SK-N-SH (cell line): ENCODE measurements at regions not wholly inside any gene's neighbourhood (a gene's known extent, or its start where the extent isn't known, plus 50 kb on each side); places are given as distances from the start of the nearest gene placed in this dataset.

ENCODE experiments used
- CTCF ChIA-PET: fragments of 300-600, 350-600 bp; formaldehyde crosslinking; extraction: SDS; loops from one replicate; lab custom pipeline; 2021; lab: Yijun Ruan, JAX
- POLR2A ChIA-PET: fragments of 350-600 bp; sonication (Branson Sonifier 250); formaldehyde crosslinking; extraction: SDS; loops from one replicate; lab custom pipeline; 2020; ENCODE audit warnings: antibody characterized with exemption, inconsistent platforms; lab: Yijun Ruan, JAX
- DNase-seq: peaks from one replicate; pipeline ENCODE4 v3.0.0; 2012
- H2AFZ ChIP-seq: fragments of 200-600 bp; sonication (generic); 2 replicates; pipeline ENCODE4 v1.8.1; 2016; ENCODE audit warnings: antibody characterized with exemption, mild to moderate bottlenecking, low read depth
- H3F3A ChIP-seq: fragments of 200-600 bp; sonication (generic); replicated peaks from 2 replicates; pipeline ENCODE3; 2016; ENCODE audit warnings: antibody characterized with exemption, mild to moderate bottlenecking; ENCODE audit not compliant: insufficient read depth
- H3K27ac ChIP-seq, 2 experiments: fragments of 200-500 bp in 1 of 2; fragments of 200-600 bp in 1 of 2; sonication (Bioruptor generic) in 1 of 2; sonication (generic), shearing (Covaris generic) in 1 of 2; 2 replicates each; pipeline versions ENCODE4 v1.5.1 to v1.6.1; 2014 to 2016; ENCODE audit warnings: low read depth in 2 of 2, inconsistent platforms in 1 of 2, low read length in 1 of 2, mild to moderate bottlenecking in 1 of 2, mixed read lengths in 1 of 2
- H3K27me3 ChIP-seq: fragments of 200-600 bp; sonication (generic), shearing (Covaris generic); 2 replicates; pipeline ENCODE4 v1.6.1; 2016; ENCODE audit warnings: mixed run types; ENCODE audit not compliant: insufficient read depth
- H3K36me3 ChIP-seq, 2 experiments: fragments of 200-500 bp in 1 of 2; fragments of 200-600 bp in 1 of 2; sonication (Bioruptor generic) in 1 of 2; sonication (generic) in 1 of 2; replicated peaks in 1 of 2; 2 replicates each; pipeline versions ENCODE3 to v1.5.1; 2014 to 2016; ENCODE audit warnings: low read length in 1 of 2, mild to moderate bottlenecking in 1 of 2; ENCODE audit not compliant: insufficient read depth in 2 of 2, control insufficient read depth in 1 of 2
- H3K4me1 ChIP-seq, 2 experiments: fragments of 200-500 bp in 1 of 2; fragments of 200-600 bp in 1 of 2; sonication (Bioruptor generic) in 1 of 2; sonication (generic), shearing (Covaris generic) in 1 of 2; 2 replicates each; pipeline versions ENCODE4 v1.5.1 to v1.6.1; 2014 to 2016; ENCODE audit warnings: low read depth in 1 of 2, low read length in 1 of 2, mixed run types in 1 of 2; ENCODE audit not compliant: insufficient read depth in 2 of 2, control insufficient read depth in 1 of 2
- H3K4me2 ChIP-seq: fragments of 200-600 bp; sonication (generic), shearing (Covaris generic); 2 replicates; pipeline ENCODE4 v1.6.1; 2017; ENCODE audit warnings: mixed run types
- H3K4me3 ChIP-seq, 2 experiments: fragments of 200-500 bp in 1 of 2; fragments of 200-600 bp in 1 of 2; sonication (Bioruptor generic) in 1 of 2; sonication (generic), shearing (Covaris generic) in 1 of 2; 2 replicates each; pipeline versions ENCODE4 v1.5.1 to v1.8.1; 2014 to 2016; ENCODE audit warnings: low read depth in 2 of 2, inconsistent platforms in 1 of 2, low read length in 1 of 2, mild to moderate bottlenecking in 1 of 2, mixed read lengths in 1 of 2, moderate library complexity in 1 of 2
- H3K79me2 ChIP-seq: fragments of 200-600 bp; sonication (generic); 2 replicates; pipeline ENCODE4 v1.8.1; 2017; ENCODE audit warnings: mild to moderate bottlenecking; ENCODE audit not compliant: insufficient read depth
- H3K9ac ChIP-seq: fragments of 200-600 bp; sonication (generic); 2 replicates; pipeline ENCODE4 v1.6.1; 2017; ENCODE audit warnings: mixed run types
- H3K9me2 ChIP-seq: fragments of 200-600 bp; sonication (generic); 2 replicates; pipeline ENCODE4 v1.6.1; 2017; ENCODE audit warnings: mixed run types
- H3K9me3 ChIP-seq: fragments of 200-600 bp; sonication (generic); 2 replicates; pipeline ENCODE4 v1.6.1; 2017; ENCODE audit warnings: mixed run types, mild to moderate bottlenecking, moderate library complexity
- H4K20me1 ChIP-seq: fragments of 200-600 bp; sonication (generic); 2 replicates; pipeline ENCODE4 v1.6.1; 2017; ENCODE audit warnings: mild to moderate bottlenecking, mixed run types; ENCODE audit not compliant: insufficient read depth
- CHD2 ChIP-seq: fragments of 150-350 bp; IDR thresholded peaks from 2 replicates; pipeline ENCODE4 v1.6.1; 2018; ENCODE audit warnings: low read length; ENCODE audit not compliant: partially characterized antibody
- EP300 ChIP-seq, 2 experiments: IDR thresholded peaks; 2 replicates each; pipeline versions ENCODE4 v1.4.0 to v1.6.1; 2012; ENCODE audit warnings: borderline replicate concordance in 1 of 2, low read depth in 1 of 2, low read length in 1 of 2
- EZH2phosphoT487 ChIP-seq: fragments of 200-600 bp; sonication (generic); IDR thresholded peaks from 2 replicates; pipeline ENCODE4 v1.6.1; 2017; ENCODE audit warnings: low read depth, mixed run types, mild to moderate bottlenecking, antibody characterized with exemption, moderate library complexity, borderline replicate concordance
- FOXM1 ChIP-seq: IDR thresholded peaks from 2 replicates; pipeline ENCODE4 v1.4.0; 2012; ENCODE audit warnings: low read depth, mild to moderate bottlenecking
- IRF3 ChIP-seq: fragments of 150-350 bp; IDR thresholded peaks from 2 replicates; pipeline ENCODE4 v1.6.1; 2016; ENCODE audit warnings: mild to moderate bottlenecking, low read depth, low read length
- JUND ChIP-seq: IDR thresholded peaks from 2 replicates; pipeline ENCODE4 v1.4.0; 2012
- MEF2A ChIP-seq: IDR thresholded peaks from 2 replicates; pipeline ENCODE4 v1.4.0; 2012; ENCODE audit warnings: low read depth, borderline replicate concordance
- MXI1 ChIP-seq: IDR thresholded peaks from 2 replicates; pipeline ENCODE4 v1.6.1; 2012; ENCODE audit warnings: mild to moderate bottlenecking, low read depth, low read length, improper control_type of control experiment
- RAD21 ChIP-seq: IDR thresholded peaks from 2 replicates; pipeline ENCODE4 v1.6.1; 2012; ENCODE audit warnings: mild to moderate bottlenecking, low read length
- RCOR1 ChIP-seq: fragments of 150-350 bp; IDR thresholded peaks from 2 replicates; pipeline ENCODE4 v1.6.1; 2017; ENCODE audit warnings: antibody characterized with exemption, low read length
- REST ChIP-seq: IDR thresholded peaks from 2 replicates; pipeline ENCODE4 v1.6.1; 2012; ENCODE audit warnings: mild to moderate bottlenecking, low read depth, low read length, moderate library complexity
- RXRA ChIP-seq: IDR thresholded peaks from 2 replicates; pipeline ENCODE4 v1.4.0; 2012; ENCODE audit warnings: low read depth, mild to moderate bottlenecking, borderline replicate concordance
- TAF1 ChIP-seq: IDR thresholded peaks from 2 replicates; pipeline ENCODE4 v1.6.1; 2012; ENCODE audit warnings: low read depth, mild to moderate bottlenecking, low read length, moderate library complexity, borderline replicate concordance
- TCF12 ChIP-seq: IDR thresholded peaks from 2 replicates; pipeline ENCODE4 v1.4.0; 2012
- YY1 ChIP-seq: IDR thresholded peaks from 2 replicates; pipeline ENCODE4 v1.4.0; 2012; ENCODE audit warnings: low read depth, mild to moderate bottlenecking
- ZBTB33 ChIP-seq: IDR thresholded peaks from 2 replicates; pipeline ENCODE4 v1.4.0; 2012; ENCODE audit warnings: low read depth, borderline replicate concordance
- WGBS: methylation state at CpG from one replicate; pipeline ENCODE4 v1.1.6; 2017; ENCODE audit warnings: low lambda C conversion rate; 5-methylcytosine and 5-hydroxymethylcytosine counted together

GRCh38 chr12:91618281-91618680 lies 435.7 kb upstream of the DCN start:
- Histone ChIP-seq H3K4me2 (no peak overlapping the region), H3K9me3 (no peaks in the 10 kb centered on the region), H3K79me2 (no peaks in the 10 kb centered on the region), H4K20me1 (no peaks in the 10 kb centered on the region), H3K36me3 (no peaks in the 10 kb centered on the region), H3K9ac (no peak overlapping the region), H3K9me2 (no peaks in the 10 kb centered on the region), H3K4me3 (no peak overlapping the region), H3F3A (no peaks in the 10 kb centered on the region), H3K27ac (no peak overlapping the region), H3K27me3 (no peaks in the 10 kb centered on the region), H2AFZ (no peak overlapping the region), H3K4me1 (peaks cover 0 to 2% of the 10 kb centered on the region in 2 experiments; a peak in 1 of 4 replicates)
- CTCF ChIA-PET, result no interaction called here
- no peak for DNase-seq
- no peak for TF ChIP-seq YY1
- no peak for TF ChIP-seq RAD21
- TF ChIP-seq MXI1, result no peak
- TF ChIP-seq REST, result no peak
- no peak for TF ChIP-seq TCF12
- TF ChIP-seq JUND, result no peak
- no peak for TF ChIP-seq EZH2phosphoT487
- no peak for TF ChIP-seq RCOR1
- TF ChIP-seq IRF3, result no peak
- no peak for TF ChIP-seq MEF2A
- TF ChIP-seq TAF1, result no peak
- TF ChIP-seq EP300 (IDR thresholded peaks at IDR 0.05; ENCODE audit: borderline replicate concordance in 1 of 2, low read depth in 1 of 2, low read length in 1 of 2), result no peak
- no peak for TF ChIP-seq FOXM1
- no peak for TF ChIP-seq RXRA
- no peak for TF ChIP-seq ZBTB33
- TF ChIP-seq CHD2, result no peak
- WGBS, result 55% methylated on average over 2 of the region's 2 CpGs
- POLR2A ChIA-PET, result no interaction called here
